ENCODE measurements at regions not wholly inside any gene's neighbourhood (a gene's known extent, or its start where the extent isn't known, plus 50 kb on each side); places are given as distances from the start of the nearest gene placed in this dataset.

DNA sequence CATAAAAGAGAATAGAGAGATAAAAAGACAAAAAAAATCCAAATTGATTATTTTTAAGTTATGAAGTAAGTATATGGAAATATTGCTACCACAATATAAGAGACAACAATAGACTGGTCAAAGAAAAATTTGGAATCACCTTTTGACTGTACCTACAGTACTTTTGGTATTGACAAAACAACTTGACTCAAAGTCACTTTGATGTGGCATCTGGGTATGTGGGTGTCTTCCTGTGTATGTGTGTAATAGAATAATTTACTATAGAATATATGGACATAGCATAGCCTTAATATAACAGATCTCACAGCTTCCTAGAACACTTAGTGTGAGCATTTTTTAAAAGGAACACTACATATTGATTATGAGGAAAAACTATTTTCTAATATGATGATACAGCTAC lies 1016.2 kb upstream of the PCDH20 start:
- TF ChIP-seq ETV6 (CRISPR knock-in tag; IDR thresholded peaks at IDR 0.05) (no peak), NR2C2 (CRISPR knock-in tag; IDR thresholded peaks at IDR 0.05) (no peak)
